Mesenchymal stem cell (in vitro differentiated cells and primary cell): ENCODE measurements at regions not wholly inside any gene's neighbourhood (a gene's known extent, or its start where the extent isn't known, plus 50 kb on each side); places are given as distances from the start of the nearest gene placed in this dataset.

Experiments used
- DNase-seq: peaks from one replicate; pipeline ENCODE4 v3.0.0-alpha.2; 2013
- H2AFZ ChIP-seq: one replicate; pipeline ENCODE4 v1.6.1; 2013; ENCODE audit warnings: low read depth, mild to moderate bottlenecking, control low read depth, inconsistent platforms, low read length, moderate library complexity
- H2AK5ac ChIP-seq: 2 replicates; pipeline ENCODE4 v1.6.1; 2013; ENCODE audit warnings: low read length, moderate library complexity, mild to moderate bottlenecking, inconsistent platforms; ENCODE audit not compliant: severe bottlenecking
- H2BK120ac ChIP-seq: one replicate; pipeline ENCODE4 v1.6.1; 2013; ENCODE audit warnings: low read depth, mild to moderate bottlenecking, inconsistent platforms, low read length, moderate library complexity
- H2BK12ac ChIP-seq, 2 experiments: one replicate each; pipeline ENCODE4 v1.6.1; 2013; ENCODE audit warnings: inconsistent platforms in 2 of 2, low read length in 2 of 2, mild to moderate bottlenecking in 2 of 2, moderate library complexity in 2 of 2, control low read depth in 1 of 2
- H2BK15ac ChIP-seq: one replicate; pipeline ENCODE4 v1.6.1; 2013; ENCODE audit warnings: mild to moderate bottlenecking, low read depth, inconsistent platforms; ENCODE audit not compliant: poor library complexity, severe bottlenecking
- H2BK5ac ChIP-seq: 2 replicates; pipeline ENCODE4 v1.6.1; 2013; ENCODE audit warnings: low read depth, mild to moderate bottlenecking, low read length, control low read depth, inconsistent platforms; ENCODE audit not compliant: poor library complexity, severe bottlenecking
- H3K14ac ChIP-seq, 2 experiments: one replicate each; pipeline ENCODE4 v1.6.1; 2013; ENCODE audit warnings: inconsistent platforms in 2 of 2, low read length in 2 of 2, control low read depth in 1 of 2, mild to moderate bottlenecking in 1 of 2, moderate library complexity in 1 of 2
- H3K18ac ChIP-seq, 2 experiments: one replicate each; pipeline ENCODE4 v1.6.1; 2013; ENCODE audit warnings: inconsistent platforms in 2 of 2, low read length in 2 of 2, control low read depth in 1 of 2, low read depth in 1 of 2, mild to moderate bottlenecking in 1 of 2
- H3K23ac ChIP-seq, 2 experiments: one replicate each; pipeline ENCODE4 v1.6.1; 2013; ENCODE audit warnings: inconsistent platforms in 2 of 2, low read length in 2 of 2, mild to moderate bottlenecking in 2 of 2, moderate library complexity in 2 of 2, control low read depth in 1 of 2
- H3K27ac ChIP-seq: 2 replicates; pipeline ENCODE4 v1.5.1; 2013; ENCODE audit warnings: mild to moderate bottlenecking, moderate library complexity, low read length, control low read depth, inconsistent platforms; ENCODE audit not compliant: poor library complexity, severe bottlenecking
- H3K27me3 ChIP-seq, 2 experiments: 2 replicates each; pipeline versions ENCODE4 v1.6.1 to v1.7.0; 2013; ENCODE audit warnings: low read length in 2 of 2, mild to moderate bottlenecking in 2 of 2, moderate library complexity in 2 of 2, control low read depth in 1 of 2, inconsistent platforms in 1 of 2; ENCODE audit not compliant: control insufficient read depth in 1 of 2, insufficient read depth in 1 of 2
- H3K36me3 ChIP-seq, 2 experiments: 2 replicates each; pipeline versions ENCODE4 v1.6.1 to v1.7.0; 2013; ENCODE audit warnings: low read length in 2 of 2, control low read depth in 1 of 2, inconsistent platforms in 1 of 2, low read depth in 1 of 2, mild to moderate bottlenecking in 1 of 2; ENCODE audit not compliant: insufficient read depth in 2 of 2, control insufficient read depth in 1 of 2
- H3K4ac ChIP-seq, 2 experiments: one replicate each; pipeline ENCODE4 v1.6.1; 2013; ENCODE audit warnings: inconsistent platforms in 2 of 2, low read length in 2 of 2, mild to moderate bottlenecking in 2 of 2, moderate library complexity in 2 of 2, control low read depth in 1 of 2, low read depth in 1 of 2
- H3K4me1 ChIP-seq: 2 replicates; pipeline ENCODE4 v1.6.1; 2013; ENCODE audit warnings: low read depth, low read length, control low read depth; ENCODE audit not compliant: control insufficient read depth, insufficient read depth
- H3K4me2 ChIP-seq: 2 replicates; pipeline ENCODE4 v1.6.1; 2013; ENCODE audit warnings: low read length, mild to moderate bottlenecking, inconsistent platforms; ENCODE audit not compliant: poor library complexity, severe bottlenecking
- H3K4me3 ChIP-seq, 2 experiments: 2 replicates each; pipeline versions ENCODE4 v1.5.1 to v1.7.0; 2013; ENCODE audit warnings: low read length in 2 of 2, mild to moderate bottlenecking in 2 of 2, control low read depth in 1 of 2, low read depth in 1 of 2; ENCODE audit not compliant: insufficient read depth in 1 of 2
- H3K79me1 ChIP-seq: replicated peaks from 2 replicates; pipeline ENCODE4 v1.6.1; 2013; ENCODE audit warnings: mild to moderate bottlenecking, control low read depth, low read length, inconsistent platforms; ENCODE audit not compliant: poor library complexity, severe bottlenecking
- H3K9ac ChIP-seq: 2 replicates; pipeline ENCODE4 v1.7.0; 2013; ENCODE audit warnings: mild to moderate bottlenecking, low read length, moderate library complexity
- H3K9me3 ChIP-seq: 2 replicates; pipeline ENCODE4 v1.7.0; 2013; ENCODE audit warnings: mild to moderate bottlenecking, low read length; ENCODE audit not compliant: control insufficient read depth
- H4K8ac ChIP-seq: one replicate; pipeline ENCODE4 v1.6.1; 2013; ENCODE audit warnings: inconsistent platforms, mild to moderate bottlenecking, low read length, moderate library complexity
- H4K91ac ChIP-seq: one replicate; pipeline ENCODE4 v1.6.1; 2013; ENCODE audit warnings: mild to moderate bottlenecking, low read length, inconsistent platforms
- WGBS: methylation state at CpG from one replicate; pipeline ENCODE4 v1.1.7; 2013; ENCODE audit warnings: mixed read lengths; 5-methylcytosine and 5-hydroxymethylcytosine counted together

- Histone ChIP-seq H3K18ac (peak overlapping the region in 1 of 2 experiments; percentile 37), H3K9ac (no peak overlapping the region), H3K4ac (no peak overlapping the region), H3K79me1 (no peaks in the 10 kb centered on the region), H2BK15ac (no peak overlapping the region), H2BK5ac (no peak overlapping the region), H3K27me3 (peaks cover 3 to 7% of the 10 kb centered on the region in 2 experiments), H3K9me3 (no peaks in the 10 kb centered on the region), H2AFZ (no peak overlapping the region), H3K14ac (no peak overlapping the region), H2BK12ac (no peak overlapping the region), H2AK5ac (no peak overlapping the region), H3K4me1 (peaks cover 3% of the 10 kb centered on the region), H3K4me3 (no peak overlapping the region), H3K23ac (no peak overlapping the region), H3K27ac (no peak overlapping the region), H3K36me3 (no peaks in the 10 kb centered on the region), H4K8ac (peak overlapping the region; percentile 5), H3K4me2 (no peak overlapping the region), H2BK120ac (no peak overlapping the region), H4K91ac (no peak overlapping the region)
- no peak for DNase-seq
- 53% methylated on average over 2 of the region's 3 CpGs for WGBS
These were observed 71.9 kb downstream of the RESF1 start for GRCh38 chr12:32031109-32031508.

- no peak overlapping the region for H3K27ac ChIP-seq
- 60% methylated on average over 7 of the region's 7 CpGs for whole genome bisulfite sequencing
- no peak overlapping the region for H2BK120ac ChIP-seq
- H4K8ac ChIP-seq: no peak overlapping the region
- H3K18ac ChIP-seq: no peak overlapping the region
- no peak overlapping the region for H3K4ac ChIP-seq
- no peak overlapping the region for H2BK5ac ChIP-seq
- H3K4me1 ChIP-seq: peaks cover 3% of the 10 kb centered on the region
- no peak overlapping the region for H2AFZ ChIP-seq
- H3K14ac ChIP-seq: no peak overlapping the region
- no peak overlapping the region for H2BK12ac ChIP-seq
- peak overlapping the region; percentile 1 for H3K4me2 ChIP-seq
- no peak overlapping the region for H3K4me3 ChIP-seq
- H3K79me1 ChIP-seq: no peaks in the 10 kb centered on the region
- peak; percentile 37 for DNase-seq
- H3K23ac ChIP-seq: no peak overlapping the region
- H3K9me3 ChIP-seq: no peaks in the 10 kb centered on the region
- no peak overlapping the region for H2AK5ac ChIP-seq
- H3K27me3 ChIP-seq: peaks cover 3 to 7% of the 10 kb centered on the region in 2 experiments
- H2BK15ac ChIP-seq: no peak overlapping the region
- H3K36me3 ChIP-seq: no peaks in the 10 kb centered on the region
- H4K91ac ChIP-seq: no peak overlapping the region
- H3K9ac ChIP-seq: no peak overlapping the region
These were observed 73.1 kb downstream of the RESF1 start for GRCh38 chr12:32032205-32032810.

- Histone ChIP-seq H3K9me3 (no peaks in the 10 kb centered on the region), H4K8ac (no peak overlapping the region), H3K27me3 (peaks cover 3 to 7% of the 10 kb centered on the region in 2 experiments), H2BK5ac (no peak overlapping the region), H3K36me3 (no peaks in the 10 kb centered on the region), H3K79me1 (no peaks in the 10 kb centered on the region), H3K14ac (no peak overlapping the region), H3K27ac (no peak overlapping the region), H3K4me3 (no peak overlapping the region), H2BK12ac (no peak overlapping the region), H3K4me2 (no peak overlapping the region), H2BK15ac (peak overlapping the region; percentile 15), H2AFZ (no peak overlapping the region), H3K18ac (no peak overlapping the region), H3K4me1 (peaks cover 3% of the 10 kb centered on the region), H2AK5ac (no peak overlapping the region), H2BK120ac (no peak overlapping the region), H3K9ac (no peak overlapping the region), H4K91ac (no peak overlapping the region), H3K23ac (no peak overlapping the region), H3K4ac (no peak overlapping the region)
- DNase-seq: no peak
- 41% methylated on average over 2 of the region's 2 CpGs for WGBS
These were observed 73.2 kb upstream of the BICD1 start for GRCh38 chr12:32033406-32033805.

- no peak overlapping the region for H2BK120ac ChIP-seq
- H4K91ac ChIP-seq: no peak overlapping the region
- no peak overlapping the region for H4K8ac ChIP-seq
- no peak overlapping the region for H2AK5ac ChIP-seq
- peaks cover 3 to 7% of the 10 kb centered on the region in 2 experiments for H3K27me3 ChIP-seq
- no peaks in the 10 kb centered on the region for H3K36me3 ChIP-seq
- H3K9ac ChIP-seq: no peak overlapping the region
- no peak overlapping the region for H3K23ac ChIP-seq
- H3K79me1 ChIP-seq: no peaks in the 10 kb centered on the region
- H3K4me2 ChIP-seq: no peak overlapping the region
- DNase-seq: peak; percentile 42
- no peak overlapping the region for H3K4me3 ChIP-seq
- H3K14ac ChIP-seq: no peak overlapping the region
- no peak overlapping the region for H2BK12ac ChIP-seq
- WGBS: 63% methylated on average over 2 of the region's 2 CpGs
- H3K18ac ChIP-seq: no peak overlapping the region
- no peak overlapping the region for H2BK15ac ChIP-seq
- H3K27ac ChIP-seq: no peak overlapping the region
- H2AFZ ChIP-seq: no peak overlapping the region
- no peak overlapping the region for H2BK5ac ChIP-seq
- H3K9me3 ChIP-seq: no peaks in the 10 kb centered on the region
- H3K4me1 ChIP-seq: peaks cover 3% of the 10 kb centered on the region
- no peak overlapping the region for H3K4ac ChIP-seq
These were observed 72.6 kb upstream of the BICD1 start for GRCh38 chr12:32034045-32034444.
